ENCODE measurements at regions not wholly inside any gene's neighbourhood (a gene's known extent, or its start where the extent isn't known, plus 50 kb on each side); places are given as distances from the start of the nearest gene placed in this dataset.

GRCh38 chr16:7849841-7850240 is 517.2 kb downstream of the RBFOX1 start:
- no peak for TF ChIP-seq CTCF (IDR thresholded peaks at IDR 0.05)
- TF ChIP-seq EZH2 (IDR thresholded peaks at IDR 0.05): no peak
- no peak for TF ChIP-seq EZH2phosphoT487 (IDR thresholded peaks at IDR 0.05)

Measured in neural progenitor cell (in vitro differentiated cells).